IMR-90 (cell line): ENCODE measurements at regions not wholly inside any gene's neighbourhood (a gene's known extent, or its start where the extent isn't known, plus 50 kb on each side); places are given as distances from the start of the nearest gene placed in this dataset.

ENCODE experiments used
- ATAC-seq: fragments of 200-7000 bp; cut with Tn5 transposase; 2 replicates; pipeline ENCODE4 v1.9.1; 2020; ENCODE audit warnings: low read depth, mild to moderate bottlenecking, moderate library complexity
- BruUV-seq: library from RNA; stranded (reverse); fragments of 400-500 nt; replicated peaks from 2 replicates; lab custom pipeline; 2021; lab: Mats Ljungman, UMichigan
- CTCF ChIA-PET: fragments of 300-600 bp; formaldehyde crosslinking; extraction: SDS; loops from one replicate; lab custom pipeline; 2021; ENCODE audit warnings: antibody characterized with exemption; lab: Yijun Ruan, JAX
- POLR2A ChIA-PET: fragments of 300-600 bp; sonication (Branson Sonifier 250); formaldehyde crosslinking; loops from one replicate; lab custom pipeline; 2022; ENCODE audit warnings: antibody characterized with exemption; ENCODE audit not compliant: unreplicated experiment; lab: Charles Lee
- DNase-seq: peaks from one replicate; pipeline ENCODE4 v3.0.0; 2013
- H2AFZ ChIP-seq: replicated peaks from 2 replicates; pipeline ENCODE3; 2013; ENCODE audit warnings: low read length, mild to moderate bottlenecking; ENCODE audit not compliant: poor library complexity
- H2AK5ac ChIP-seq: 2 replicates; pipeline ENCODE4 v1.6.1; 2013; ENCODE audit warnings: low read depth, low read length, inconsistent platforms
- H2AK9ac ChIP-seq: replicated peaks from 2 replicates; pipeline ENCODE3; 2013; ENCODE audit warnings: mild to moderate bottlenecking, low read depth, low read length, moderate library complexity; ENCODE audit not compliant: poor library complexity
- H2BK120ac ChIP-seq: 2 replicates; pipeline ENCODE4 v1.6.1; 2013; ENCODE audit warnings: low read depth, low read length, inconsistent platforms
- H2BK15ac ChIP-seq: 3 replicates; pipeline ENCODE4 v1.6.1; 2013; ENCODE audit warnings: low read depth, low read length, inconsistent platforms
- H2BK20ac ChIP-seq: 2 replicates; pipeline ENCODE4 v1.6.1; 2013; ENCODE audit warnings: low read depth, mild to moderate bottlenecking, inconsistent platforms, low read length, moderate library complexity
- H2BK5ac ChIP-seq: 2 replicates; pipeline ENCODE4 v1.6.1; 2013; ENCODE audit warnings: mild to moderate bottlenecking, low read depth, low read length, inconsistent platforms; ENCODE audit not compliant: poor library complexity, severe bottlenecking
- H3K14ac ChIP-seq: replicated peaks from 2 replicates; pipeline ENCODE4 v1.6.1; 2013; ENCODE audit warnings: low read depth, low read length, inconsistent platforms
- H3K18ac ChIP-seq: 2 replicates; pipeline ENCODE4 v1.6.1; 2013; ENCODE audit warnings: low read depth, low read length, control low read depth
- H3K23ac ChIP-seq: 2 replicates; pipeline ENCODE4 v1.6.1; 2013; ENCODE audit warnings: low read depth, low read length, inconsistent platforms
- H3K27ac ChIP-seq: 2 replicates; pipeline ENCODE4 v1.5.1; 2013; ENCODE audit warnings: mild to moderate bottlenecking, control low read depth, low read length; ENCODE audit not compliant: insufficient read depth
- H3K27me3 ChIP-seq: 2 replicates; pipeline ENCODE4 v1.6.1; 2013; ENCODE audit warnings: low read length; ENCODE audit not compliant: control insufficient read depth, insufficient read depth
- H3K36me3 ChIP-seq: 2 replicates; pipeline ENCODE4 v1.6.1; 2013; ENCODE audit warnings: low read length, mixed read lengths; ENCODE audit not compliant: control insufficient read depth, insufficient read depth
- H3K4ac ChIP-seq: 2 replicates; pipeline ENCODE4 v1.6.1; 2013; ENCODE audit warnings: low read depth, low read length, inconsistent platforms
- H3K4me1 ChIP-seq: 2 replicates; pipeline ENCODE4 v1.6.1; 2013; ENCODE audit warnings: low read length, mixed read lengths; ENCODE audit not compliant: control insufficient read depth, insufficient read depth
- H3K4me2 ChIP-seq: 2 replicates; pipeline ENCODE4 v1.6.1; 2013; ENCODE audit warnings: low read depth, mild to moderate bottlenecking, control low read depth, low read length, moderate library complexity
- H3K4me3 ChIP-seq: 2 replicates; pipeline ENCODE4 v1.5.1; 2013; ENCODE audit warnings: low read depth, mild to moderate bottlenecking, control low read depth, low read length, moderate library complexity; ENCODE audit not compliant: insufficient read depth
- H3K56ac ChIP-seq: 2 replicates; pipeline ENCODE4 v1.6.1; 2013; ENCODE audit warnings: low read length, inconsistent platforms; ENCODE audit not compliant: insufficient read depth; ENCODE audit errors: extremely low read depth
- H3K79me1 ChIP-seq, 2 experiments: 2 replicates each; pipeline ENCODE4 v1.6.1; 2013; ENCODE audit warnings: low read length in 2 of 2, inconsistent platforms in 1 of 2, low read depth in 1 of 2
- H3K9ac ChIP-seq: 2 replicates; pipeline ENCODE4 v1.6.1; 2013; ENCODE audit warnings: low read depth, low read length, control low read depth
- H3K9me1 ChIP-seq: 2 replicates; pipeline ENCODE4 v1.6.1; 2013; ENCODE audit warnings: low read length, inconsistent platforms; ENCODE audit not compliant: insufficient read depth
- H3K9me3 ChIP-seq: 2 replicates; pipeline ENCODE4 v1.6.1; 2013; ENCODE audit warnings: low read length; ENCODE audit not compliant: control insufficient read depth, insufficient read depth
- H4K20me1 ChIP-seq: 2 replicates; pipeline ENCODE4 v1.6.1; 2013; ENCODE audit warnings: low read length, inconsistent platforms; ENCODE audit not compliant: insufficient read depth
- H4K5ac ChIP-seq: 2 replicates; pipeline ENCODE4 v1.6.1; 2013; ENCODE audit warnings: mild to moderate bottlenecking, low read depth, low read length, control low read depth
- H4K8ac ChIP-seq, 2 experiments: 2 replicates each; pipeline ENCODE4 v1.6.1; 2013; ENCODE audit warnings: low read depth in 2 of 2, low read length in 2 of 2, control low read depth in 1 of 2, inconsistent platforms in 1 of 2
- H4K91ac ChIP-seq: 2 replicates; pipeline ENCODE4 v1.6.1; 2013; ENCODE audit warnings: low read depth, low read length, inconsistent platforms; ENCODE audit not compliant: insufficient read depth
- BHLHE40 ChIP-seq: fragments of 150-350 bp; IDR thresholded peaks from 2 replicates; pipeline ENCODE4 v1.6.1; 2016; ENCODE audit warnings: mild to moderate bottlenecking, low read depth, low read length
- CEBPB ChIP-seq: IDR thresholded peaks from 2 replicates; pipeline ENCODE4 v1.6.1; 2012; ENCODE audit warnings: low read depth, low read length, improper control_type of control experiment
- CTCF ChIP-seq: conservative IDR thresholded peaks from 2 replicates; pipeline ENCODE4 v1.5.1; 2012; ENCODE audit warnings: mild to moderate bottlenecking, low read depth, low read length, improper control_type of control experiment
- FOS ChIP-seq: fragments of 150-350 bp; IDR thresholded peaks from 2 replicates; pipeline ENCODE4 v1.6.1; 2016; ENCODE audit warnings: low read depth, low read length
- MAFK ChIP-seq: IDR thresholded peaks from 2 replicates; pipeline ENCODE4 v1.6.1; 2012; ENCODE audit warnings: low read depth, low read length, improper control_type of control experiment
- POLR2A ChIP-seq: IDR thresholded peaks from 2 replicates; pipeline ENCODE4 v1.6.1; 2012; ENCODE audit warnings: mild to moderate bottlenecking, low read depth, low read length
- RAD21 ChIP-seq: IDR thresholded peaks from 2 replicates; pipeline ENCODE4 v1.6.1; 2012; ENCODE audit warnings: low read length, improper control_type of control experiment
- SMC3 ChIP-seq: fragments of 150-350 bp; IDR thresholded peaks from 2 replicates; pipeline ENCODE4 v1.6.1; 2016; ENCODE audit warnings: low read depth, mild to moderate bottlenecking, antibody characterized with exemption, low read length, moderate library complexity
- WGBS, 2 experiments: methylation state at CpG; one replicate each; pipeline versions ENCODE4 v1.1.5 to v1.1.7; 2013; ENCODE audit warnings: missing lambda C conversion rate in 2 of 2; ENCODE audit not compliant: insufficient read length in 1 of 2; ENCODE audit errors: extremely low coverage in 2 of 2; 5-methylcytosine and 5-hydroxymethylcytosine counted together
- dilution Hi-C: fragments of 300-500 bp; cut with HindIII; formaldehyde crosslinking; loops from one replicate; pipeline ENCODE4 v1.14.3; 2018; ENCODE audit warnings: low sequenced_read_pairs; ENCODE audit not compliant: unreplicated experiment
- in situ Hi-C: fragments of 300-500 bp; cut with MboI; formaldehyde crosslinking; loops from 3 replicates; pipeline ENCODE4 v1.14.3; 2019; ENCODE audit warnings: low sequenced_read_pairs, inconsistent platforms, mixed read lengths
- intact Hi-C: fragments of 100-400 bp; cut with micrococcal nuclease; formaldehyde crosslinking; loops from 2 replicates; pipeline ENCODE4 v1.10.0; 2022
- TF ChIP-seq, protein P1 (sequence below): fragments of 150-350 bp; IDR thresholded peaks from 2 replicates; pipeline ENCODE4 v1.6.1; 2017; ENCODE audit warnings: mild to moderate bottlenecking, antibody characterized with exemption, low read length, low read depth

GRCh38 chr3:106124818-106125217 lies 256.0 kb upstream of the CBLB start:
- Histone ChIP-seq H3K4me2 (no peak overlapping the region), H3K27me3 (no peaks in the 10 kb centered on the region), H4K91ac (no peak overlapping the region), H3K36me3 (no peaks in the 10 kb centered on the region), H3K4ac (no peak overlapping the region), H2AFZ (no peak overlapping the region), H3K18ac (no peak overlapping the region), H3K9me3 (no peaks in the 10 kb centered on the region), H2BK20ac (no peak overlapping the region), H3K4me1 (peaks cover 3% of the 10 kb centered on the region; the same call in 1 of the 2 replicates), H3K9ac (no peak overlapping the region), H3K23ac (no peak overlapping the region), H4K8ac (no peak overlapping the region), H2BK120ac (no peak overlapping the region), H2BK15ac (no peak overlapping the region), H3K56ac (no peak overlapping the region), H4K5ac (no peak overlapping the region), H3K4me3 (no peak overlapping the region), H3K79me1 (no peaks in the 10 kb centered on the region), H2AK9ac (no peak overlapping the region), H3K14ac (no peak overlapping the region), H2BK5ac (no peak overlapping the region), H2AK5ac (no peak overlapping the region), H3K27ac (no peak overlapping the region), H4K20me1 (no peaks in the 10 kb centered on the region), H3K9me1 (no peaks in the 10 kb centered on the region)
- no TSS peak for BruUV-seq
- no peak for DNase-seq
- intact Hi-C loops (loop anchor here (10.0 kb wide), 1 partner anchor 440 kb away; no protein-coding TSS in a partner anchor), dilution Hi-C loops (no loop called here), in situ Hi-C loops (no loop called here)
- TF ChIP-seq POLR2A (no peak), CEBPB (no peak), MAFK (no peak), BHLHE40 (no peak), FOS (no peak), SMC3 (no peak), RAD21 (no peak), CTCF (no peak)
- TF ChIP-seq, protein P1, sequence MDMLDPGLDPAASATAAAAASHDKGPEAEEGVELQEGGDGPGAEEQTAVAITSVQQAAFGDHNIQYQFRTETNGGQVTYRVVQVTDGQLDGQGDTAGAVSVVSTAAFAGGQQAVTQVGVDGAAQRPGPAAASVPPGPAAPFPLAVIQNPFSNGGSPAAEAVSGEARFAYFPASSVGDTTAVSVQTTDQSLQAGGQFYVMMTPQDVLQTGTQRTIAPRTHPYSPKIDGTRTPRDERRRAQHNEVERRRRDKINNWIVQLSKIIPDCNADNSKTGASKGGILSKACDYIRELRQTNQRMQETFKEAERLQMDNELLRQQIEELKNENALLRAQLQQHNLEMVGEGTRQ: no peak
- CTCF ChIA-PET: no interaction called here
- POLR2A ChIA-PET: no interaction called here
- ATAC-seq: no peak
- WGBS, 2 experiments: no CpG with 5 or more reads among the region's 1 CpG
